ENCODE measurements at regions not wholly inside any gene's neighbourhood (a gene's known extent, or its start where the extent isn't known, plus 50 kb on each side); places are given as distances from the start of the nearest gene placed in this dataset.
A peak's percentile ranks its signal among the peaks of the same experiment; 100 is the strongest.
"Not testable (repeated sequence)": the region's sequence is repeated elsewhere in the genome, so short reads cannot be mapped to it uniquely, and the experiment has no call there.

DNA sequence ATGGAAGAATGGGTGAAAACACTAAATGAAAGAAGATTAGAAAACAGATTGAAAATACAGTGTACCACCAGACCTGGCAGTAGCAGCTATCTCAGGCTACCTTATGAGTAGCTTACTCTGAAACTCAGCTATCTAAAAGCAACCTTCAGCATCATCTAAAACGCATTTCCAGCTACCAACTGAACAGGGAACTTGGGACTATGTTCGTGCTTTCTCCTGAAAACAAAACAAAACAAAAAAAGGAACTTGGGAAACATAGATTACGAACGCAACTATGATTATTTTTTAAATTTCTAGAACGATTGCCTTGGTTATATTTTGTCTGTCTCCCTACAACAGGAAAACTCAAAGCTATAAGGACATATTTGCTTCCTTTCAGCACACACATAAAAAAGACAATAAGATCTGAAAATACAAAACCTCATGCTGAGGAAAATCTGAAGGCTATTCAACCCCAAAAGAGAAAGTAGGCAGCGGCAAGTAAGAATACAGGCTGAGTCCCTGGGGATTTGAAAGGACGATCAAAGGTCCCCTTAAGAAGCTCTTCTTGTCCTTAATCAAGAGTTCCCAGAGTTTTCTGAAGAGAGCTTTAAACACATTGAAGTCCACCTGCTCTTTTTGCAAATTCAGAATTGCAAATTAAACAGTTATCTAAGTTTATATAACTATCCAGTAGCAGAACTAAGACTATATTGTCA is 53.4 kb downstream of the OR2K2 start:
- no peak for DNase-seq (ENCODE audit: low read depth)

- DNase-seq (ENCODE audit: low read depth): no peak
These were observed 55.3 kb downstream of the OR2K2 start for GRCh38 chr9:111274737-111275136.

GRCh38 chr9:111272581-111272980 is 57.4 kb downstream of the OR2K2 start:
- no peak for DNase-seq (ENCODE audit: low read depth)

- DNase-seq (ENCODE audit: low read depth): no peak
These were observed 58.4 kb downstream of the OR2K2 start for GRCh38 chr9:111271481-111272080.

DNA sequence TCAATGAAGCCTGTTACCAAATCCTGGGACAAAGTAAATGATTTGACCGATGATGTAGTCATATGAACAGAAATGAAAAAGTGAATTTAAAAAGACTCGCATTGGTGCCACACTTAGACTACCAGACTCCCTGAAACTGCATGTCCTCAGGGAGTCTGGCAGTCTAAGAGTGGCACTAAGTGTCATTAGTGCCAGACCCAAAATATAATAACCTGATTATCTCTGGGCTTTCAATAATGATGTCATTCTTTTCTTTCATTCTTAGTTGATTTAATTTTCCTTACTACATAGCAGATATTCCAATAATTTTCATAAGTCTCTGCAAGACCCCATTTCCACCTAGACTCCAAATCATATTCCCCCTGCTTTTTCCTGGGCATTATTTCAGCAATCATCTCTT is 59.0 kb downstream of the OR2K2 start:
- no peak for DNase-seq (ENCODE audit: low read depth)

DNA sequence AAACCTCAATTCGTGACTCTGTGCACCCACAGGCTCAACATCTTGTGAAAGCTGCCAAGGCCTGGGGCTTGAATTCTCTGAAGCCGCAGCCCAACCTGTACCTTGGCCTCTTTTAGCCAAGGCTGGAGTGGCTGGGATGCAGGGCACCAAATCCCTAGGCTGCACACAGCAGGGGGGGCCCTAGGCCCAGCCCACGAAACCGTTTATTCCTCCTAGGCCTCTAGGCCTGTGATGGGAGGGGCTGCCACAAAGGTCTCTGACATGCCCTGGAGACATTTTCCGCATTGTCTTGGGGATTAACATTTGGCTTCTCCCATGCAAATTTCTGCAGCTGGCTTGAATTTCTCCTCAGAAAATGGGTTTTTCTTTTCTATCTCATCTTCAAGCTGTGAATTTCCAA is 64.0 kb downstream of the OR2K2 start:
- DNase-seq (ENCODE audit: low read depth): not testable (repeated sequence)

- DNase-seq (ENCODE audit: low read depth): no peak
These were observed 66.9 kb downstream of the OR2K2 start for GRCh38 chr9:111263116-111263515.

GRCh38 chr9:111258875-111259271 is 71.2 kb downstream of the OR2K2 start:
- no peak for DNase-seq (ENCODE audit: low read depth)

DNA sequence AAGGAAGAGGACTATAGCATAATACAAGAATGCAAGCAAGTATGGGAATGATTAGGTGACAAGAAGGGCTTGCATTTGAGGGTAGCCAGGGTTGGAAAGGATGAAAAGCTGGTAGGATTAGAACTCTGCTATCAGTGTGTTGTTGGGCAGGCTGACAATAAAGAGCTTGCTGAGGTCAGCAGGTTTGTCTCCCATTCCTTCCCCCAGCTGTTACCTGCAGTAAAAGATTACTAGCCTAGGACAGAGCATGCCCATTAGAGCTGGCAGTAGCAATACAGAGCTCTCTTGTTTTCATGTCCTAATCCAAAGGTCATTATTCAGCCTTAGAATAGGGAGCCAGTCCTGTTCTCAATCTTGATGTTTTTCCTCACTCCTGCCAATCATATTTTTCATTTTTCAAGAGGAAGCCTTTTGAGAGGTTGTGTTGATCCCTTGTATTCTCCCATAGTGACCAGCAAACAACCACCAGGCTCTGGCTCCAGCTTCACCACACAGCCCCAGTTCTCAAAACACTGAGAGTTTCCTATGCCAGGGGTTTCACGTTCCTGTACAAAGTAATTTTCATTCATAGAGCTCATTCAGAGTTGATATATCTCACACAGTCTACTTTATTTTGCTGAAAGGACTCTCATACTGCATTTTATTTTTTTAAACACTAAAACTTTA is 71.7 kb downstream of the OR2K2 start:
- no peak for DNase-seq (ENCODE audit: low read depth)

GRCh38 chr9:111253742-111254437 is 76.1 kb downstream of the OR2K2 start:
- no peak for DNase-seq (ENCODE audit: low read depth)

DNA sequence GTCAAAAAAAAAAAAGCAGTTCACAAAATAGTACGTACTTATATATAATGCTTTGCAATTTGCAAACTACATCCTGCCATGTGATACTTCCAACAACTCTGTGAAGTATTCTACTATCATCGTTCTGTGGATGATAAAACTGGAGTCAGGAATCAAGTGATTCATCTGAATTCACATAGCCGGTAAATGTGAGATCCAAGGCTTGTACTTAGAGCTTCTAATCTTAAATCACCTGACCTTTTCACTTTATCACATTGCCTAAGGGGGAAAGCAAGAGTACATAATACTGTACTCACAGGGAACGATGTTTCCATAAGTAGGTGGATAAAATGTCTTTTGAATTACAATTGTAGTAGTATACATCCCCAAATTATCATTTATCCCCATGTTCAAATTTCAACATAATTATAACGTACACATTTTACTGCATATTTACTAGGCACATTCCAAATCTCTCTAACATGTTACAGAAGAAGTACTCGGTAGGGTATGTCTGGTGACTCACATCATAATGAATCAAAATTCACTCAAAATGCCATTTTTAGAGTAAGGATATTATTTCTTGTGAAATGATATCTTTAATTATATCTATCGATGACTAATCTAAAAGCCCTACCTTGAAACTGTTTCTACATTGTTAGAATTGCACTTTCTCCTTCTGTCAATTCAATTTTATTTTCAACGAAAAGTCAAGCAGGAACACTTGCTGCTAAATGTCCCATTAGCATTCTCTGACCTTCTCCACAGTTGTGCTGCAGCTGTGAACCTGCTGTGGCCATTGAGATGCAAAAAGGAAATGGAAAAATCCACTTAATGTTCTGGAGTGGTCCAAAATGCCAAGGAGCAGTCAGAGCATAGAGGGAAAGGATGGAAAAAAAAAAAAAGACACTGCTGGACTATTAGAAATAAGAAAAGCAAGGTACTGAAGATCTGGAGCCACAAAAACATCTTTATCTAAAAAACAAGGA is 78.9 kb downstream of the OR2K2 start:
- no peak for DNase-seq (ENCODE audit: low read depth)

DNA sequence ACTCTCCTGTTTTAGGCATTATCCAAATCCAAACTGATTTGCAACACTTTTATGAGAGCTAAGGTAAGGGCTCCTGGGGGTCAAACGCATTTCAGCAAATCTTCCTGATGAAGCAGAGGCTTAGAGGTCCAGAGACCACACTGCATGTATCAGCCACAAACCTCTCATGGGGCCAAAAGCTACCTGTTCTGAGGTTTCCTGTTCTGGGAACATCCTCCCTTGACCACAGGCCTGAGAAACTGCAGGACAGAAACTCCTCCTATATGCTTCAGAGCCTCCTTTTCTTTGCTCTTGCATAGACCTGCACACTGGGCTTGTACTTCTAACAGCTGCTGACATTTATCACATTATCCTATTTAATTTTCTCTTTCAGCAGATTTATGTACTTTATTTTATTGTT is 92.6 kb downstream of the OR2K2 start:
- no peak for DNase-seq (ENCODE audit: low read depth)

DNA sequence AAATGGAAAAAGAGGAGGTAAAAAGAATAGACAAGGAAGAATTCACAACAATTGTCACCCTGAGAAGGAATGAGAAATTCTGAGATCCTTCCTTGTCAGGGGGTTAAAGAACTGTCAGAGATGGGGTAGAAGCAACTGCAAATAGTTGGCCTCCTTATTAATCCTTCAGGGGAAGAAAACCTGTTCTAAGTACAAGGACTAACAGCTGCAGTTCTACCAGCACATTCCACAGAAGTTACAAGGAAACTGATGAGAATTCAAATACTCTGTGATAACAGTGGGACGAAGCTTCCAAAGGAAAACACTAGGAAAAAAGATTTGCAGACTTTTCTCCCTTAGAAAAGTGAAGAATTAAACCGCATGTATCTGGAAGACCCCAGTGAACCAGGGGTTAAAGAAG is 93.7 kb downstream of the OR2K2 start:
- DNase-seq (ENCODE audit: low read depth): no peak

GRCh38 chr9:111233963-111234362 is 96.1 kb downstream of the OR2K2 start:
- DNase-seq (ENCODE audit: low read depth): no peak

DNA sequence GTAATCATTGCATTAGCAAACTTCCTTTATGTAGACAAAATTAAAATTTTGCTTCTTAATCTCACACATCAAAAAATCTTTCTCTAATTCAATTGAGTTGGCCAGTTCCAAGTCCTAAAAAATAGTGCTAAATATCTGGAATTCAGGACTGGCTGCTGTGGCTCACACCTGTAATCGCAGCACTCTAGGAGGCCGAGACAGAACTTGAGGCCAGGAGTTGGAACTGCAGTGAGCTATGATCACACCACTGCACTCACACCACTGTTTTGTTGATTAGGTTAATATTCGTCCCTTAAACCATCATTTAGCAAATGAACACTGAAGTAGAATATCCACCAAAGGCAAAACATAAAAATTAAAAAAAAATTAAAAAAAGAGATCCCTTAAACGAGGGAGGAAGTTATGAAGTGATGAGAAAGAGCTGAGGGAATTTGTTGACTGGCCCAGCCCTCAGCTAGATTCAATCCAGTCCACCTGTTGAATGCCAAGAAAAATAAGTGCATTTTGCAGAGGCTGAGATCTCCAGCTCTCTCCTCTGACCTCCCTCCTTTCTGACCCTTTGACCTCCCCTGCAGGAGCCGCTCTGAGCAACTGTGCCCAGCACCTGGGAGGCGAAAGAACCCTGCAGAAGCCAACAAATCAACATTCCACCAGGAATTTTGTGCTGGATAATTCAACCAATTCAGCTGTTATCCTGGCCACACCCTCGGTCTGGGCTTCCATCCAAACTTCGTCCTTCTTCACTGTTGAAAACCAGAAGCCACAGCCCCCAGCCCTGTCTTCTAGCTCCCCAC is 96.8 kb downstream of the OR2K2 start:
- DNase-seq (ENCODE audit: low read depth): no peak

- DNase-seq (ENCODE audit: low read depth): no peak
These were observed 98.0 kb downstream of the OR2K2 start for GRCh38 chr9:111231801-111232580.

GRCh38 chr9:111222757-111223156 is 107.3 kb downstream of the OR2K2 start:
- DNase-seq (ENCODE audit: low read depth): no peak

DNA sequence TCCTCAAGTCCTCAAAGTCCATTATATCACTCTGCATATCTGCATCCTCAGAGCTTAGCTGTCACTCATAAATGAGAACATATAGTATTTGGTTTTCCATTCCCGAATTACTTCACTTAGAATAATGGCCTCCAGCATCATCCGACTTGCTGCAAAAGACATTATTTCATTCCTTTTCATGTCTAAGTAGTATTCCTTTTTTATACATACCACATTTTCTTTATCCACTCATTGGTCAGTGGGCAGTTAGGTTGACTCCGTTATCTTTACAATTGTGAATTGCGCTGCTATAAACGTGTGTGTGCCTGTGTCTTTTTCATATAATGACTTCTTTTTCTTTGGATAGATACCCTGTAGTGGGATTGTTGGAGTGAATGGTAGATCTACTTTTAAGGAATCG is 117.2 kb downstream of the OR2K2 start:
- no peak for DNase-seq (ENCODE audit: low read depth)

GRCh38 chr9:111198936-111199335 is 131.1 kb downstream of the OR2K2 start:
- DNase-seq (ENCODE audit: low read depth): peak; percentile 2

- DNase-seq (ENCODE audit: low read depth): no peak
These were observed 132.8 kb downstream of the OR2K2 start for GRCh38 chr9:111197256-111197655.
